Renal pelvis (tissue), 1 donor: ENCODE measurements at regions not wholly inside any gene's neighbourhood (a gene's known extent, or its start where the extent isn't known, plus 50 kb on each side); places are given as distances from the start of the nearest gene placed in this dataset.

Experiments
- DNase-seq: peaks from one replicate; pipeline ENCODE4 v3.0.0-alpha.2; 2013

DNA sequence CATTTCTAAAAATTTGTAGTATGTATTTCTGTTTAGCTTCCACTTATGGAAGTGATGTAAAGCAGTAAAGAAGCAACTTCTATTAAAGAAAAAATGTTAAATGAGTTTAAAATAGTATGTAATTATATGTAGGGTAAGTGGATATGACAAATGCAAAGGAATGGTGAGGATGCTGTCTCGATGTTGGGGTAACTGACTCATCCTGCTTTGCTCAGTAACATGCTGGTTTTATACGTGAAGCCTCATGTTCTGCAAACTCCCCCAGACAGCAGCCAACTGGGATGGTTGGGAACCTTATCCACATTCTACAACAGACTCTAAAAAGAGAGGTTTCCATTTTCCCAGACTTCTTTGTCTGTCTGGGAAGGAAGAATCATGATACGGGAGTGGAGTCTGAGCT is 1006.4 kb upstream of the TMEM132C start:
- no peak for DNase-seq

- no peak for DNase-seq
These were observed 1006.0 kb upstream of the TMEM132C start for GRCh38 chr12:127260999-127261398.

GRCh38 chr12:127262615-127263014 is 1004.4 kb upstream of the TMEM132C start:
- no peak for DNase-seq

GRCh38 chr12:127263621-127264020 is 1003.3 kb upstream of the TMEM132C start:
- DNase-seq = no peak

DNA sequence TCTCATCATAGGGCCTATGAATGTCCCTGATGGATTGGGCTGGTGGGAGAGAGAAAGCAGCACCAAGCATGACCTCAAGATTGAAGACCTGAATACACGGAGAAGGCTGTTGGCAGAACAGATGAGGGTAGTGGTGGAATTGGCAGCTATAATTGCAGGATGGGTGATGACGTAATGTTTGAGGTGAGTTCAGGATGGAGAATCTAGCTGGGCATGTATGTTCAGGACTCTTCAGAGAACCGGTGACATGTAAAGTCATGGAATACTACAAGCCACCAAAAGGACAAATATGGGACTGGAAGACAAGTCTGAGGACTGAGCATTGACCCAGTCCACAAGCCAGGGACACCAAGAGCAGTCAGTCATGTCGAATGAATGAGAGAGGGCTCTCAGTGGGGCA is 999.8 kb upstream of the TMEM132C start:
- DNase-seq = no peak

DNA sequence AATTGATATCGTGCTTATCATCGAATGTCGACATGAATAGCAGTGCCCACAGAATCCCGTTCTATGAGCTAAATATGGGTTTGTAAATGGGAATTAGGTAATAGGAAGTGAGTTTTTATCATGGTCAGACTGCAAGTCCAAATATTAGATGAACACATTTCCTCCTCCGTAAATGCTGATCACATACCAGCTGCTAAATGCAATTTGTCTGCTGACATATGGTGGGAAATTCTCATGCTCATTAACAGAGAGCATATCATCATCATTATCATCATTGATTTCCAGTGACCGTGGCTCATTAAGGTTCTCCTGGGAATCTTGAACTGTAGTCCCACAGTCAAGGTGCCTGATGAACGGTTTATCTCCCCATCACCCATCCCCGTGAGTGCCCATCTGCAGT is 998.8 kb upstream of the TMEM132C start:
- no peak for DNase-seq

DNA sequence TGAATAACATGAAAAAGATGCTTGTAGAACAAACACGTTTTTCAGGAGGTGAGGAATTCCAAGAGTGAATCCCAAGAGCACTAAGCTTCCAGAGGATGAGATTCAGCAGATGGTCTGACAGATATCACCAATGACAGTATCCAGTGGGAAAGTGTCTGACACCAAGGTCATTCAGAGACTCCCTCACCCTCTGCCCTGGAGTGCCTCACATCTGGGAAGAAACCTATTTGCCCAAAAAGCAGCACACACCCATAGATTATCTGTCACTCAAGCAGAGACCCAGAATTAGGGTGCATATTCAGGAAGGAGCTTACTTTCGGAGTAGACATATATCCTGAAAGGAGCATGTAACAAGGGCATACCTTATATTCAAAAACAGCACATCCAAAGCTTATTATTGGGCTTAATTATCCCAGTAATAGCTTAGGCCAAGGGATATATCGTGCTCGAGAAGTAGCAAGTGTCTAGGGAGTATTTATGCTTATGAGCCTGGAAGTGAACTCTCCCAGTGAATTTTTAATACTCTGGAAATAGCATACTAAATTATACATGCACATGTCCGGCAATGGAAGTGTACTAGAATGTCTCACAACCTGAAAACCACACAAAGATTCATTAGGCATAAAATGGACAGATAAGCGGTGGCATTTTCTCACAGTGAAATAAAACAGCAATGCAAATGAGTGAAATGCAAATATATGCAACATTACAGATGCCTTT is 998.1 kb upstream of the TMEM132C start:
- no peak for DNase-seq

- no peak for DNase-seq
These were observed 996.8 kb upstream of the TMEM132C start for GRCh38 chr12:127270193-127270592.

GRCh38 chr12:127271776-127272175 is 995.2 kb upstream of the TMEM132C start:
- no peak for DNase-seq

DNA sequence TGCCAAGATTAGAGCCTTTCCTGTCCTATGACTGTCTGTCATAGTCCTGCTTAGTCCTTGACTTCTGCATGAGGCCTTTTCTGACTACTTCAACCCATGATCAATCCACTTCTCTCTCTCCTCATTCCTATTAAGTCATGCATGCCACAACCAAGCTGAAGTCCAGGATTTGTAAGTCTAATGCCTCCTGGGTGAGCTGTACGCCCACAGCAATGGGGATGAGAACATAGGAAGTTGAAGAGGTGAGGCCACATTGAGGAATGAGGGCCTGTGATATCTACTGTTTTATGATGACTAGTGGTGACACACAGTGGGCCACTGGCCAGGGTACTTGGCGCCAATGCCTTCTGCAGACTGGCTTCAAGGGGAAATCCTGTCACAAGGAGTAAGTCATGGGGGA is 994.1 kb upstream of the TMEM132C start:
- DNase-seq = no peak

DNA sequence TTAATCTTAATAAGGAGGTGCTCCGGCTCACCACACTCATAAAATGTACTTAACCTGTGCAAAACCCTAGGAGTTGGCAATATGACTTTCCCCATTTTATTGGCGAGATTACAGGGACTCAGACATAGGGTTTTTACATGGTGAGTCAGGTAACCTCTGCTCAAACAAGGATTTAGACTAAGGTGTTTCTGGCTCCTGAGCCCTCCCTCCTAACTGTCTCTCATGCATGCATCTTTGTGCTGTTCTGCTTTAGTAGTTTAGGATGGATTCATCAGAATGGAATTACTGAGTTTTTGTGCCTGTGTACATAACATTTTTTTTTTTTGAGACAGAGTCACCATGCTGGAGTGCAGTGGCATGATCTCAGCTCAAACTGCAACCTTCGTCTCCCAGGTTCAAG is 993.3 kb upstream of the TMEM132C start:
- DNase-seq = no peak

GRCh38 chr12:127275416-127275815 is 991.6 kb upstream of the TMEM132C start:
- DNase-seq = no peak

DNA sequence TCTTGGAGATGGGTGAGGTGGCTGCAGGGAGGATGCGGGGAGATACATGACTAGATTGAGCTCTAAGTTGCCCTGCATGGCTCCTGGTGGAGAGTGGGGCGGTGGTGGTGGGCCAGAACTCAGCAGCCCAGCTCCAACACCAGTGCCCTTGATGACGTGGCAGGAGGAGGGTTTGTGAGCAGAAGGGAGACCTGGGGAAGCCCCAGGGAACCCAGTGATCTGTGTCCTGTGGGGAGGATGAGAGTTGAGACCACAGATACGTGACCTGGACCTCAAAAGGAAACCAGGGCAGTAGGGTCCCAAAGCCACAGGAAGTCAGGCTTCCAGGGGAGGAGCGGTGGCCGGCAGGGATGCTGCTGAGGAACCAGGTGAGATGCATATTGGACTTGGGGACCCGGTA is 989.1 kb upstream of the TMEM132C start:
- DNase-seq = no peak

DNA sequence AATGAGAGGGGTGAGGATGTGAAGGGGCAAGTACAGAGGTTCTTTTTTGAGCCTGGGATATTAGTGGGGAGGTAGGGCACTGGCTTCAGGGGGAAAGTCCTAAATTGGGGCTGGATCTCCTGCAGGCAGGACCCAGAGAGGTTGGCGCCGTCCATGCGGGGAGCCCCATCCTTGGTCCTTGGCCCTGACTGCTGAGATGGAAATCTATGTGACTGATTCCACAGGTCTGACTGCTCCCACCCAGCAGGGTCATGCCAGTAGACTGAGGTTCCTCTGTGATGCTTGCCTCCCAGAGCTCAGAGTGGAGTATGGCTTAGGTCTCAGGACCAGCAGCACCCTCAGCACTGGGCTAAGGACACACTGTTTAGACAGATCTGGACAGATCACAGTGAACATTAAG is 988.6 kb upstream of the TMEM132C start:
- no peak for DNase-seq

GRCh38 chr12:127280393-127281275 is 986.3 kb upstream of the TMEM132C start:
- no peak for DNase-seq

DNA sequence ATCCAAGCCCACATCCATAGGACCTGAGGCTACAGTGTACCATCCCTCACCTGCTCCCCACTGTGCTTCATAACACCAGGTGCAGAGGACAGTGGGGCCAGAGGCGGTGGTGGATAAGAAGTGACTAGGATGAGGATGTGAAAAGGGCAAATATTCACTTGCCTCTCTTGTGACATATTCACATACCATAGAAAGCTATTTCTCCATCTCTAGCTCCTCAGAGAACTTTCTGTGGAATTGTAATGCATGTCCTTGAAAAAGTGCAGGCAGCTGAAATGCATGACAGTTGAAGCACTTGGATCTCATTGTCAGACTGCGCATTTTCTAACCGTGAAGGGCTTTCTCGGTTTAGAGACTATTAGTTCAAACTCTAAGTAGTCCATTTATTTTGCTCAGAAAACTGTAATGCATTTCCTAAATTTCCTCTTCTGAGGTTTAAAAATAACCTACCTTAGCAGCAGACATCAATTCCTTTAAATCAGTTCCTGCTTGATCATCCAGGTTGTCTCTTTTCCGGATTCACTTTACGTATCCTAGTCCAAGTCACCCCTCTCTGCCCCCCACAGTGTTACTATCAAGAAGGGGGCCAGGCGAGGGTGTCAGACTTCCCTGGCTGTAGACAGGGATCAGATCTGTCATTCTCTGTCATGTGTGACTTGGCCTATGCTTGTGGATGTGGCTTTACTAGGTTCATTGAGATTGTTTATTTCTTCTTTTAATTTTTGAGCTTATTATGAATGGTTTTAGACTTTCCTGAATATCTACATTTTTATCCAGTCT is 984.0 kb upstream of the TMEM132C start:
- no peak for DNase-seq

- no peak for DNase-seq
These were observed 982.9 kb upstream of the TMEM132C start for GRCh38 chr12:127284021-127284420.

GRCh38 chr12:127284870-127285431 is 982.0 kb upstream of the TMEM132C start:
- DNase-seq = no peak

GRCh38 chr12:127286281-127286680 is 980.7 kb upstream of the TMEM132C start:
- DNase-seq = no peak

DNA sequence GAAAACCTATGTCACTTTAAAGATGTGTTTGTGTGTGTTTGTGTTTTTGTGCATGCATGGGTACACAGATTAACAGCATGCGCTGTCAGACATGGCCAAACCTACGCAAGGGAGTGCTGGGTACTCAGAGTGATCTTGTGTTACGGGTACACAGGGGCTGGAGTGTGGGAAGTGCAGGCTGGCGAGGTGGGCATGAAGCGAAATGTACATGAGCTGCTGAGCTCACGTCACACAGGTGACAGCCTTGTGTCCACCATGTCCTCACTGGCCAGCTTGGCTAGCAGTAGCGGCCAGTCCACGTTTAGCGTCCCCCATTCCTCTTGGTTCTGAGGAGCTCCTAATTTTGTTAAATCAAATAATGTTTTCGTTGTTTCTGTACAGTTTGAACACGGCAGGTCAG is 979.7 kb upstream of the TMEM132C start:
- DNase-seq = no peak

GRCh38 chr12:127290251-127290650 is 976.7 kb upstream of the TMEM132C start:
- DNase-seq = no peak

- no peak for DNase-seq
These were observed 974.2 kb upstream of the TMEM132C start for GRCh38 chr12:127292736-127293135.
